GM23338 (cell line): ENCODE measurements at regions not wholly inside any gene's neighbourhood (a gene's known extent, or its start where the extent isn't known, plus 50 kb on each side); places are given as distances from the start of the nearest gene placed in this dataset.

Experiments used
- ATAC-seq: fragments of 200-7000 bp; cut with Tn5 transposase; 3 replicates; pipeline ENCODE4 v1.9.1; 2020
- DNase-seq: peaks from one replicate; pipeline ENCODE4 v3.0.0-alpha.2; 2015; ENCODE audit warnings: low spot score
- H2AFZ ChIP-seq: fragments of 200-600 bp; sonication (generic); 2 replicates; pipeline ENCODE4 v1.8.0; 2016; ENCODE audit warnings: antibody characterized with exemption, mild to moderate bottlenecking, moderate library complexity
- H3F3A ChIP-seq: fragments of 200-600 bp; sonication (generic); replicated peaks from 2 replicates; pipeline ENCODE4 v1.8.0; 2017; ENCODE audit warnings: antibody characterized with exemption, mixed run types, low read depth
- H3K27ac ChIP-seq: fragments of 200-600 bp; sonication (generic); 2 replicates; pipeline ENCODE4 v1.6.1; 2016; ENCODE audit warnings: low read depth
- H3K27me3 ChIP-seq: fragments of 200-600 bp; sonication (generic); 2 replicates; pipeline ENCODE4 v1.8.0; 2016; ENCODE audit warnings: mild to moderate bottlenecking, mixed run types, moderate library complexity; ENCODE audit not compliant: insufficient read depth
- H3K36me3 ChIP-seq: fragments of 200-600 bp; sonication (generic); 2 replicates; pipeline ENCODE4 v1.8.0; 2016; ENCODE audit warnings: mild to moderate bottlenecking; ENCODE audit not compliant: insufficient read depth
- H3K4me1 ChIP-seq: fragments of 200-600 bp; sonication (generic); 2 replicates; pipeline ENCODE4 v1.8.0; 2016; ENCODE audit warnings: mild to moderate bottlenecking, moderate library complexity; ENCODE audit not compliant: insufficient read depth
- H3K4me2 ChIP-seq: fragments of 200-600 bp; sonication (generic); 2 replicates; pipeline ENCODE4 v1.7.1; 2017; ENCODE audit warnings: mixed run types
- H3K4me3 ChIP-seq: fragments of 200-600 bp; sonication (generic); 2 replicates; pipeline ENCODE4 v1.6.1; 2016; ENCODE audit warnings: mixed run types
- H3K79me2 ChIP-seq: fragments of 200-600 bp; sonication (generic); replicated peaks from 2 replicates; pipeline ENCODE4 v1.8.0; 2017; ENCODE audit warnings: mild to moderate bottlenecking; ENCODE audit not compliant: insufficient read depth
- H3K9me2 ChIP-seq: fragments of 200-600 bp; sonication (generic); 2 replicates; pipeline ENCODE4 v1.8.0; 2017; ENCODE audit not compliant: insufficient read depth
- H4K20me1 ChIP-seq: fragments of 200-600 bp; sonication (generic); replicated peaks from 2 replicates; pipeline ENCODE4 v1.8.0; 2017; ENCODE audit warnings: mild to moderate bottlenecking; ENCODE audit not compliant: insufficient read depth
- H3K27ac Mint-ChIP-seq: 2 replicates; pipeline ENCODE4 v1.8.0; 2020; ENCODE audit warnings: inconsistent platforms, mild to moderate bottlenecking, moderate library complexity, mixed read lengths
- H3K27me3 Mint-ChIP-seq: 3 replicates; pipeline ENCODE4 v1.8.0; 2022; ENCODE audit warnings: low read depth, mild to moderate bottlenecking, moderate library complexity, mixed read lengths, inconsistent platforms; ENCODE audit not compliant: insufficient read depth, poor library complexity
- H3K36me3 Mint-ChIP-seq: 3 replicates; pipeline ENCODE4 v1.8.0; 2021; ENCODE audit warnings: low read depth, mild to moderate bottlenecking, inconsistent platforms, moderate library complexity, mixed read lengths
- H3K4me1 Mint-ChIP-seq: 3 replicates; pipeline ENCODE4 v1.8.0; 2020; ENCODE audit warnings: mild to moderate bottlenecking, inconsistent platforms, mixed read lengths
- H3K4me3 Mint-ChIP-seq: 3 replicates; pipeline ENCODE4 v1.8.0; 2021; ENCODE audit warnings: moderate library complexity, mild to moderate bottlenecking, inconsistent platforms, mixed read lengths
- H3K9me3 Mint-ChIP-seq: 3 replicates; pipeline ENCODE4 v1.8.0; 2020; ENCODE audit warnings: moderate library complexity, mild to moderate bottlenecking, inconsistent platforms, mixed read lengths
- CTCF ChIP-seq, 2 experiments: fragments of 200-600 bp in 1 of 2; sonication (generic) in 1 of 2; conservative IDR thresholded peaks; 2 replicates each; pipeline versions ENCODE4 v1.5.1 to v1.6.1; 2016 to 2017; ENCODE audit warnings: antibody characterized with exemption in 2 of 2, low read depth in 2 of 2, mild to moderate bottlenecking in 2 of 2, moderate library complexity in 1 of 2
- ETS1 ChIP-seq: IDR thresholded peaks from 2 replicates; pipeline ENCODE4 v1.6.1; 2016; ENCODE audit warnings: antibody characterized with exemption
- EZH2 ChIP-seq: fragments of 200-600 bp; sonication (generic); IDR thresholded peaks from one replicate; pipeline ENCODE4 v1.8.0; 2017; ENCODE audit warnings: antibody characterized with exemption, mild to moderate bottlenecking, low read depth; ENCODE audit not compliant: unreplicated experiment
- NANOG ChIP-seq: IDR thresholded peaks from 2 replicates; pipeline ENCODE4 v1.6.1; 2016; ENCODE audit warnings: antibody characterized with exemption, borderline replicate concordance
- POLR2AphosphoS5 ChIP-seq: IDR thresholded peaks from 2 replicates; pipeline ENCODE4 v1.6.1; 2016; ENCODE audit warnings: antibody characterized with exemption, low read depth
- REST ChIP-seq: IDR thresholded peaks from one replicate; pipeline ENCODE4 v1.6.1; 2018; ENCODE audit warnings: antibody characterized with exemption; ENCODE audit not compliant: unreplicated experiment
- STAT1 ChIP-seq: IDR thresholded peaks from one replicate; pipeline ENCODE4 v1.6.1; 2016; ENCODE audit warnings: antibody characterized with exemption; ENCODE audit not compliant: unreplicated experiment
- ZNF114 ChIP-seq: fragments of 250-450 bp; sonication (Bioruptor Pico); IDR thresholded peaks from 2 replicates; pipeline ENCODE4 v1.5.0; 2020; ENCODE audit warnings: mild to moderate bottlenecking, moderate library complexity
- ZNF331 ChIP-seq: fragments of 250-450 bp; sonication (Bioruptor Pico); IDR thresholded peaks from 2 replicates; pipeline ENCODE4 v1.5.0; 2020; ENCODE audit warnings: low read depth, mild to moderate bottlenecking, moderate library complexity
- ZNF462 ChIP-seq: fragments of 250-450 bp; sonication (Bioruptor Pico); IDR thresholded peaks from 2 replicates; pipeline ENCODE4 v1.5.0; 2020; ENCODE audit warnings: mild to moderate bottlenecking, moderate library complexity

- peaks cover 26% of the 10 kb centered on the region for H3K9me3 Mint-ChIP-seq
- ATAC-seq, result no peak
Measured at GRCh38 chr2:215631696-215632095, 195.8 kb upstream of the FN1 start.

More at GRCh38 chr2:215631696-215632095, 195.8 kb upstream of the FN1 start:
- H3K4me3 ChIP-seq, result no peak overlapping the region
- H3K27me3 ChIP-seq, result no peaks in the 10 kb centered on the region
- DNase-seq, result no peak
- Mint-ChIP-seq H3K4me3 (no peak overlapping the region), H3K36me3 (peaks cover 12% of the 10 kb centered on the region), H3K27ac (no peak overlapping the region), H3K4me1 (peaks cover 13% of the 10 kb centered on the region), H3K27me3 (no peaks in the 10 kb centered on the region)
- no peaks in the 10 kb centered on the region for H3K79me2 ChIP-seq
- H3K27ac ChIP-seq, result no peak overlapping the region
- no peak overlapping the region for H2AFZ ChIP-seq
- H4K20me1 ChIP-seq, result no peaks in the 10 kb centered on the region
- H3K9me2 ChIP-seq, result peaks cover 4% of the 10 kb centered on the region
- no peak overlapping the region for H3K4me2 ChIP-seq
- no peaks in the 10 kb centered on the region for H3F3A ChIP-seq
- H3K36me3 ChIP-seq, result no peaks in the 10 kb centered on the region
- no peak for TF ChIP-seq POLR2AphosphoS5
- no peak for TF ChIP-seq REST
- TF ChIP-seq STAT1, result no peak
- no peak for TF ChIP-seq ZNF331 (CRISPR knock-in tag)
- TF ChIP-seq NANOG, result no peak
- TF ChIP-seq CTCF (conservative IDR thresholded peaks at IDR 0.05; ENCODE audit: low read depth in 2 of 2), result no peak
- TF ChIP-seq EZH2, result no peak
- TF ChIP-seq ZNF462 (CRISPR knock-in tag), result no peak
- TF ChIP-seq ZNF114, result no peak
- TF ChIP-seq ETS1, result no peak
- H3K4me1 ChIP-seq, result peaks cover 16% of the 10 kb centered on the region
